Peyer's patch (tissue), 4 donors: ENCODE measurements at regions not wholly inside any gene's neighbourhood (a gene's known extent, or its start where the extent isn't known, plus 50 kb on each side); places are given as distances from the start of the nearest gene placed in this dataset.

Experiments
- POLR2A ChIP-seq, 2 donors: fragments of 450-650 bp; IDR thresholded peaks; one replicate each; pipeline ENCODE4 v1.5.1; 2017; ENCODE audit warnings: antibody characterized with exemption in 2 of 2, mild to moderate bottlenecking in 2 of 2, moderate library complexity in 2 of 2
- TF ChIP-seq, protein P1 (sequence below), 6 experiments: fragments of 450-650 bp in 4 of 6; fragments of 200-600 bp in 2 of 6; sonication (generic) in 1 of 6; IDR thresholded peaks; one replicate each; pipeline ENCODE4 v1.5.1; 2017 to 2019; ENCODE audit warnings: antibody characterized with exemption in 6 of 6, mild to moderate bottlenecking in 3 of 6, moderate library complexity in 1 of 6

DNA sequence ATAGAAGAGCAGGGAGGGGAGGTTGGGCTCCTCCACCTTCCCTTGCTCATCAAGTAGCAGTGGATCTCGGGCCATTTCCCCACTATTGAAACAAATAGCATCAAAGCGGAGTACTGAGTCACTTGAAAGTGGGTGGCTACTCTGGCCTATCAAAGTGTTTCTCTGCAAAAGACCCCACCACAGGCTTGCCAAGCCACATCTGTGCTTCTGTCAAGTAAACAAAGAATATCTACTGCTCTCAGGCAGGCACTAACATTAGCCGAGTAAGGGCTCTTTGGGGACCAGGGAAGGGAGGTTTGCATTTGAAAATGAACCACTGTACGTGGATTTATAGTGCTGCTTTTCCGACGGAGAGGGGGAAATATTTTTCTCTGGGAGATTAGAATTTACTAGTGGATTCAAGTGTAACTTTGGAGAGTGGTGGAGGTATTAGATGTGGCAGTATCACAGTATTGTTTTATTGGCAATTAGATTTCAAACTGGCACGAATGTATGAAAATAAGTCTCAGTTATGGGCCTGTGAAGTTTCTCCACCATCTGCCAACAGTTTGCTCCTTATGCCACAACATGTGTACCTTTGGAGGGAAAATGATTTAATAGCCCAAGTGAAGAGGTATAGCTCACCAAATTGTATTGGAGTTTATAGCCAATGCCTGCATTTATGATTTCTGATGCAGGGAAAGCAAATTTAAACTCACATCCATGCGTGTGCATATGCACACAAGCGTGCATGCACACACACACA lies 97.5 kb downstream of the RPS24 start:
- no peak for TF ChIP-seq POLR2A (IDR thresholded peaks at IDR 0.05)
- TF ChIP-seq, protein P1, sequence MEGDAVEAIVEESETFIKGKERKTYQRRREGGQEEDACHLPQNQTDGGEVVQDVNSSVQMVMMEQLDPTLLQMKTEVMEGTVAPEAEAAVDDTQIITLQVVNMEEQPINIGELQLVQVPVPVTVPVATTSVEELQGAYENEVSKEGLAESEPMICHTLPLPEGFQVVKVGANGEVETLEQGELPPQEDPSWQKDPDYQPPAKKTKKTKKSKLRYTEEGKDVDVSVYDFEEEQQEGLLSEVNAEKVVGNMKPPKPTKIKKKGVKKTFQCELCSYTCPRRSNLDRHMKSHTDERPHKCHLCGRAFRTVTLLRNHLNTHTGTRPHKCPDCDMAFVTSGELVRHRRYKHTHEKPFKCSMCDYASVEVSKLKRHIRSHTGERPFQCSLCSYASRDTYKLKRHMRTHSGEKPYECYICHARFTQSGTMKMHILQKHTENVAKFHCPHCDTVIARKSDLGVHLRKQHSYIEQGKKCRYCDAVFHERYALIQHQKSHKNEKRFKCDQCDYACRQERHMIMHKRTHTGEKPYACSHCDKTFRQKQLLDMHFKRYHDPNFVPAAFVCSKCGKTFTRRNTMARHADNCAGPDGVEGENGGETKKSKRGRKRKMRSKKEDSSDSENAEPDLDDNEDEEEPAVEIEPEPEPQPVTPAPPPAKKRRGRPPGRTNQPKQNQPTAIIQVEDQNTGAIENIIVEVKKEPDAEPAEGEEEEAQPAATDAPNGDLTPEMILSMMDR (IDR thresholded peaks at IDR 0.05) = no peak
